ENCODE measurements at regions not wholly inside any gene's neighbourhood (a gene's known extent, or its start where the extent isn't known, plus 50 kb on each side); places are given as distances from the start of the nearest gene placed in this dataset.
A peak's percentile ranks its signal among the peaks of the same experiment; 100 is the strongest.

GRCh38 chr9:118325757-118326156 is 621.6 kb downstream of the TLR4 start:
- no peak for TF ChIP-seq FOXP2 (optimal IDR thresholded peaks at IDR 0.05; ENCODE audit: borderline replicate concordance, extremely low read depth, extremely low read length, insufficient read depth)
- TF ChIP-seq, protein P1, sequence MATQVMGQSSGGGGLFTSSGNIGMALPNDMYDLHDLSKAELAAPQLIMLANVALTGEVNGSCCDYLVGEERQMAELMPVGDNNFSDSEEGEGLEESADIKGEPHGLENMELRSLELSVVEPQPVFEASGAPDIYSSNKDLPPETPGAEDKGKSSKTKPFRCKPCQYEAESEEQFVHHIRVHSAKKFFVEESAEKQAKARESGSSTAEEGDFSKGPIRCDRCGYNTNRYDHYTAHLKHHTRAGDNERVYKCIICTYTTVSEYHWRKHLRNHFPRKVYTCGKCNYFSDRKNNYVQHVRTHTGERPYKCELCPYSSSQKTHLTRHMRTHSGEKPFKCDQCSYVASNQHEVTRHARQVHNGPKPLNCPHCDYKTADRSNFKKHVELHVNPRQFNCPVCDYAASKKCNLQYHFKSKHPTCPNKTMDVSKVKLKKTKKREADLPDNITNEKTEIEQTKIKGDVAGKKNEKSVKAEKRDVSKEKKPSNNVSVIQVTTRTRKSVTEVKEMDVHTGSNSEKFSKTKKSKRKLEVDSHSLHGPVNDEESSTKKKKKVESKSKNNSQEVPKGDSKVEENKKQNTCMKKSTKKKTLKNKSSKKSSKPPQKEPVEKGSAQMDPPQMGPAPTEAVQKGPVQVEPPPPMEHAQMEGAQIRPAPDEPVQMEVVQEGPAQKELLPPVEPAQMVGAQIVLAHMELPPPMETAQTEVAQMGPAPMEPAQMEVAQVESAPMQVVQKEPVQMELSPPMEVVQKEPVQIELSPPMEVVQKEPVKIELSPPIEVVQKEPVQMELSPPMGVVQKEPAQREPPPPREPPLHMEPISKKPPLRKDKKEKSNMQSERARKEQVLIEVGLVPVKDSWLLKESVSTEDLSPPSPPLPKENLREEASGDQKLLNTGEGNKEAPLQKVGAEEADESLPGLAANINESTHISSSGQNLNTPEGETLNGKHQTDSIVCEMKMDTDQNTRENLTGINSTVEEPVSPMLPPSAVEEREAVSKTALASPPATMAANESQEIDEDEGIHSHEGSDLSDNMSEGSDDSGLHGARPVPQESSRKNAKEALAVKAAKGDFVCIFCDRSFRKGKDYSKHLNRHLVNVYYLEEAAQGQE (IDR thresholded peaks at IDR 0.05; ENCODE audit: insufficient read depth in 1 of 2, low read depth in 2 of 2, low read length in 2 of 2), result no peak
- TF ChIP-seq POLR2AphosphoS5 (IDR thresholded peaks at IDR 0.05; ENCODE audit: low read depth, low read length), result no peak
- no peak for TF ChIP-seq TAF1 (IDR thresholded peaks at IDR 0.05; ENCODE audit: borderline replicate concordance, insufficient read depth, low read length)
- no peak for TF ChIP-seq SIN3A (IDR thresholded peaks at IDR 0.05; ENCODE audit: borderline replicate concordance, insufficient read depth, low read length)

GRCh38 chr9:118326326-118326725 is 622.1 kb downstream of the TLR4 start:
- TF ChIP-seq, protein P1 (IDR thresholded peaks at IDR 0.05; ENCODE audit: insufficient read depth in 1 of 2, low read depth in 2 of 2, low read length in 2 of 2), result no peak
- no peak for TF ChIP-seq TAF1 (IDR thresholded peaks at IDR 0.05; ENCODE audit: borderline replicate concordance, insufficient read depth, low read length)
- no peak for TF ChIP-seq SIN3A (IDR thresholded peaks at IDR 0.05; ENCODE audit: borderline replicate concordance, insufficient read depth, low read length)
- TF ChIP-seq POLR2AphosphoS5 (IDR thresholded peaks at IDR 0.05; ENCODE audit: low read depth, low read length), result no peak
- no peak for TF ChIP-seq FOXP2 (optimal IDR thresholded peaks at IDR 0.05; ENCODE audit: borderline replicate concordance, extremely low read depth, extremely low read length, insufficient read depth)

- TF ChIP-seq, protein P1 (IDR thresholded peaks at IDR 0.05; ENCODE audit: insufficient read depth in 1 of 2, low read depth in 2 of 2, low read length in 2 of 2), result no peak
- TF ChIP-seq FOXP2 (optimal IDR thresholded peaks at IDR 0.05; ENCODE audit: borderline replicate concordance, extremely low read depth, extremely low read length, insufficient read depth) (no peak), POLR2AphosphoS5 (IDR thresholded peaks at IDR 0.05; ENCODE audit: low read depth, low read length) (no peak), SIN3A (IDR thresholded peaks at IDR 0.05; ENCODE audit: borderline replicate concordance, insufficient read depth, low read length) (no peak), TAF1 (IDR thresholded peaks at IDR 0.05; ENCODE audit: borderline replicate concordance, insufficient read depth, low read length) (no peak)
These were observed 626.2 kb downstream of the TLR4 start for GRCh38 chr9:118330191-118330986.

DNA sequence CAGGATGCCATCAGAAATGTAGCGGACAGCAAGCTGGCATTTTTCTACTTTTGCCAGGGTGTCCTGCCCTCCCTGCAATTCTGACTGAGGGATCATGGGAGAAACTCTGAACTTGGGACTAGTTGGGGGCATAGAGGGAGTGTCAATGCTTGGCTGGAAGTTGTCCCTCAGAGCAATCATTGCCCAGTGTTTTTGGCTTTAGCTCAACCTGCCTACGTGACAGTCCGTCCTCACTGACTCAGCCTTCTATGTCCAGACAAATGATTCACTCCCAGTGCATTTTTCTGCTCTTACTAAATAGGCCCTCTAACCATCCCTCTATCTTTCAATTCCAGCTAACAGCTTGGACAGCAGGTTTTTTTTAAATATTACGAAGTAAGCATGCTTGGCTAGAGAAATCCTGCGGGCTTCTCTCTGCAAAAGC is 627.4 kb downstream of the TLR4 start:
- no peak for TF ChIP-seq POLR2AphosphoS5 (IDR thresholded peaks at IDR 0.05; ENCODE audit: low read depth, low read length)
- TF ChIP-seq, protein P1 (IDR thresholded peaks at IDR 0.05; ENCODE audit: insufficient read depth in 1 of 2, low read depth in 2 of 2, low read length in 2 of 2), result 0 out of 4 replicates have a peak, but pooled peaks of 1 of the 2 experiments have one; percentile 25
